Activated naive CD4-positive, alpha-beta T cell treated with anti-CD3 and anti-CD28 coated beads, Interleukin-2, amount 50 U/mL, for 72 hours (primary cell): ENCODE measurements at regions not wholly inside any gene's neighbourhood (a gene's known extent, or its start where the extent isn't known, plus 50 kb on each side); places are given as distances from the start of the nearest gene placed in this dataset.
A peak's percentile ranks its signal among the peaks of the same experiment; 100 is the strongest.

Experiments
- ATAC-seq, 2 donors: fragments of 150-1000 bp; cut with Tn5 transposase; 2 replicates each; pipeline ENCODE4 v1.10.0; 2021; ENCODE audit warnings: mild to moderate bottlenecking in 2 of 2, moderate library complexity in 2 of 2
- DNase-seq, 2 donors: peaks; one replicate each; pipeline ENCODE4 v3.0.0; 2021 to 2022; ENCODE audit warnings: low spot score in 2 of 2
- H3K27ac Mint-ChIP-seq, 2 donors: one replicate each; pipeline ENCODE4 v1.8.0; 2022; ENCODE audit warnings: mild to moderate bottlenecking in 2 of 2, mixed read lengths in 2 of 2
- H3K36me3 Mint-ChIP-seq, 2 donors: one replicate each; pipeline ENCODE4 v1.8.0; 2022; ENCODE audit warnings: mixed read lengths in 2 of 2
- H3K9me3 Mint-ChIP-seq, 2 donors: one replicate each; pipeline ENCODE4 v1.8.0; 2022; ENCODE audit warnings: mixed read lengths in 2 of 2

GRCh38 chr1:218591966-218592365 is 246.8 kb downstream of the TGFB2 start:
- Mint-ChIP-seq H3K36me3 (no peaks in the 10 kb centered on the region), H3K9me3 (peaks cover 0 to 14% of the 10 kb centered on the region in 2 donors), H3K27ac (no peak overlapping the region)
- DNase-seq (no peak), ATAC-seq (no peak)

- DNase-seq (no peak), ATAC-seq (no peak)
- Mint-ChIP-seq H3K27ac (no peak overlapping the region), H3K9me3 (peaks cover 0 to 14% of the 10 kb centered on the region in 2 donors), H3K36me3 (peaks cover 0 to under 1% of the 10 kb centered on the region in 2 donors)
These were observed 247.6 kb downstream of the TGFB2 start for GRCh38 chr1:218592688-218593087.

GRCh38 chr1:218600968-218601367 is 255.8 kb downstream of the TGFB2 start:
- DNase-seq (no peak), ATAC-seq (no peak)
- Mint-ChIP-seq H3K36me3 (peaks cover 0 to 4% of the 10 kb centered on the region in 2 donors), H3K9me3 (peaks cover 0 to 7% of the 10 kb centered on the region in 2 donors), H3K27ac (peak overlapping the region in 1 of 2 donors; percentile 40)

- DNase-seq (no peak), ATAC-seq (no peak)
- H3K36me3 Mint-ChIP-seq, result no peaks in the 10 kb centered on the region
- H3K9me3 Mint-ChIP-seq, result peaks cover 5 to 6% of the 10 kb centered on the region in 2 donors
- no peak overlapping the region for H3K27ac Mint-ChIP-seq
These were observed 259.1 kb downstream of the TGFB2 start for GRCh38 chr1:218604217-218604616.

- ATAC-seq (no peak), DNase-seq (no peak)
- Mint-ChIP-seq H3K27ac (no peak overlapping the region), H3K36me3 (no peaks in the 10 kb centered on the region), H3K9me3 (peaks cover 6 to 9% of the 10 kb centered on the region in 2 donors)
These were observed 266.9 kb downstream of the TGFB2 start for GRCh38 chr1:218611916-218612585.

GRCh38 chr1:218613105-218613504 is 268.0 kb downstream of the TGFB2 start:
- no peak for DNase-seq
- Mint-ChIP-seq H3K27ac (no peak overlapping the region), H3K9me3 (peaks cover 6 to 9% of the 10 kb centered on the region in 2 donors), H3K36me3 (no peaks in the 10 kb centered on the region)
- ATAC-seq, result no peak

GRCh38 chr1:218614031-218614430 is 268.9 kb downstream of the TGFB2 start:
- DNase-seq (no peak), ATAC-seq (no peak)
- Mint-ChIP-seq H3K9me3 (peaks cover 0 to 4% of the 10 kb centered on the region in 2 donors), H3K27ac (no peak overlapping the region), H3K36me3 (no peaks in the 10 kb centered on the region)

DNA sequence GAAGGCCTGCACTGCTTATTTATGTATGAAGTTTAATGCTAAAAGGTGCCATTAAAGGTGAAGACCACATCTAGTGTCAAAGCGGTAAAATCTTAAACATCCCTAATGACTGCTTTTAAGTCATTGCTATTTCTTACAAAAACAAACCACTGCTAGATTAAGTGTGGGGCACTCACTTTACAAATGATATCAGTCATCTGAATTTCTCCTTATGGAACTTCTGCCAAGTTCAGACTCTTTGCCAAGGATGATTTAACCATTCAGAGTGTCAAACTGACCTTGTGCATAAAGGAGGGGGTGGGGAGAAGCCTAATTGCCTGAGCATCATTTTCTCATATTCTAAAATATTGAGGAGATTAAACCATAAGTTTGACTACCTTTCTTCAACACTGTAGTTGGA is 271.5 kb downstream of the TGFB2 start:
- Mint-ChIP-seq H3K9me3 (no peaks in the 10 kb centered on the region), H3K27ac (no peak overlapping the region), H3K36me3 (no peaks in the 10 kb centered on the region)
- ATAC-seq, result no peak
- no peak for DNase-seq

DNA sequence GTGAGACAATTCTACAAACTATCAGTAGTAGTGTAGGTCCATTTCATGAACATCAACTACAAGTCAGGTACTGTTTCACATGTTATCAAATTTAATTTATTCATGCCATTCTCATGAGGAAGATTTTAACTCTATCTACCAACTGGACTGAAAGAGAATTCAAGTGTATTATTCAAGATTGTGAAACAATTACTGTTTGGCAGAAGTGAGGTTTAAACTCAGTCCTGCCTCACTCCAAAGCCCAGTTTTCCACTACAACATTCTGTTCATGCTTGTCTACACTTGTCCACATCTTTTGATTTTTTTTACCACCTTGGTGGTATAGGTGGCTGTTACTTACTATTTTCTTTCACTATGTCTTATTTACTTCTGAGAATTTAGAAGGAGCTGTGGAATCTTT is 272.9 kb downstream of the TGFB2 start:
- no peaks in the 10 kb centered on the region for H3K9me3 Mint-ChIP-seq
- no peak for ATAC-seq

DNA sequence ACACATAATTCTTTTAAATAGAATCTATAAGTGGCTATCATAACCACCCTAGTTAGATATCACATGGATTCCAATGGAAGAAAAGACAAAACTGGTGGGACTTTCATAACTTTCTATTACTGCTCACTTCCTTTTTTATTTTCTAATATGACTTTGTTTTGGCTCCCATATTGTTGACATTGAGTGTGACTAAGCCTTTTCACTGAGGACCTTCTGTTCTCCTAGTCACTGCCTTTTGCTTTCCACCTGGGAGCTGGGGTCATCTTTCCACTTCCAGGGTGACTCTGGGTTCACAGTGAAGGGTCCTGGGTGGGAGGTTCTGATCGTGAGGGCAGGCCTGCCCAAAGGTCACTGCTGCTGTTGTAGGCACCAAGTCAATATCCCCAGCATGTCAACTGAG is 275.8 kb downstream of the TGFB2 start:
- Mint-ChIP-seq H3K9me3 (peaks cover 0 to 2% of the 10 kb centered on the region in 2 donors), H3K36me3 (no peaks in the 10 kb centered on the region), H3K27ac (no peak overlapping the region)
- ATAC-seq, result no peak
- DNase-seq, result no peak

More for the DNA sequence above, 272.9 kb downstream of the TGFB2 start:
- DNase-seq, result no peak
- Mint-ChIP-seq H3K36me3 (no peaks in the 10 kb centered on the region), H3K27ac (no peak overlapping the region)

DNA sequence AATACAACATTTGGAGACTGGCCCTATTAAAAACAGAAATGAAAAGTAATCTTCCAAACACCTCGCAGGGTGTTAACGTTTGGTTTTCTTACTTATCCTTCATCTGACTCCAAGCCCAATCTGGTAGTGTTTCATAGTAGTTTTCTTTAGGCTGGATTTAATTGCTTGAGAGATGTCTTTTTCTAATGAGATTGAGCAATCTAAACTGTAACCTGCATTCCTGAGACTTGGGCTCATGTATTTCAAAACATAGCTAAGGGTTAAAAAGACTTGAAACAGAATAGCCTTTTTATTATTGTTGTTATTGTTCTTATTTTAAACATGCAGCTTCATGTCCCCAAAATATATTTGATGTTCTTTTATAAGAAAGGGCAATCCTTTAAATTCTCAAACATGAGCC is 278.9 kb downstream of the TGFB2 start:
- no peak for ATAC-seq
- H3K36me3 Mint-ChIP-seq, result no peaks in the 10 kb centered on the region
- H3K9me3 Mint-ChIP-seq, result peaks cover 4 to 6% of the 10 kb centered on the region in 2 donors
- DNase-seq, result no peak
- H3K27ac Mint-ChIP-seq, result no peak overlapping the region

DNA sequence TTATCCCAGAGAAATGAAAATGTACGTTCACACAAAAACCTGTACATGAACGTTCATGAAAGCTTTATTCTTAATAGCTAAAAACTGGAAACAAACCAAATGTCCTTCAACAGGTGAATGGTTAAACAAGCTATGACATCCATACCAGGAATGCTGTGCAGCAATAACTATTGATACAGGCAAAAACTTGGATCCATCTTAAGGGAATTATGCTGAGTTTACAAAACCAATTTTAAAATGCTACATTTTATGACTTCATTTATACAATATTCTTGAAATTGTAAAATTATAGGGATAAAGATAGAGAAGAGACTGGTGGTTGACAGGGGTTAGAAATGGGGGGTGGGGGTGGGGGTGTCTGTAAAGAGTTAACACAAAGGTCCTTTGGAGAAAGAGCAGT is 280.3 kb downstream of the TGFB2 start:
- Mint-ChIP-seq H3K36me3 (peaks cover 0 to 5% of the 10 kb centered on the region in 2 donors), H3K27ac (no peak overlapping the region), H3K9me3 (peaks cover 9% of the 10 kb centered on the region in 2 donors)
- no peak for ATAC-seq
- DNase-seq, result no peak

GRCh38 chr1:218633238-218633988 is 288.3 kb downstream of the TGFB2 start:
- no peak for DNase-seq
- H3K36me3 Mint-ChIP-seq, result peaks cover 0 to 30% of the 10 kb centered on the region in 2 donors
- no peak for ATAC-seq
- H3K9me3 Mint-ChIP-seq, result peaks cover 21 to 29% of the 10 kb centered on the region in 2 donors
- H3K27ac Mint-ChIP-seq, result no peak overlapping the region

GRCh38 chr1:218634212-218634611 is 289.1 kb downstream of the TGFB2 start:
- Mint-ChIP-seq H3K27ac (no peak overlapping the region), H3K9me3 (peaks cover 21 to 33% of the 10 kb centered on the region in 2 donors), H3K36me3 (peaks cover 0 to 30% of the 10 kb centered on the region in 2 donors)
- DNase-seq, result no peak
- no peak for ATAC-seq

DNA sequence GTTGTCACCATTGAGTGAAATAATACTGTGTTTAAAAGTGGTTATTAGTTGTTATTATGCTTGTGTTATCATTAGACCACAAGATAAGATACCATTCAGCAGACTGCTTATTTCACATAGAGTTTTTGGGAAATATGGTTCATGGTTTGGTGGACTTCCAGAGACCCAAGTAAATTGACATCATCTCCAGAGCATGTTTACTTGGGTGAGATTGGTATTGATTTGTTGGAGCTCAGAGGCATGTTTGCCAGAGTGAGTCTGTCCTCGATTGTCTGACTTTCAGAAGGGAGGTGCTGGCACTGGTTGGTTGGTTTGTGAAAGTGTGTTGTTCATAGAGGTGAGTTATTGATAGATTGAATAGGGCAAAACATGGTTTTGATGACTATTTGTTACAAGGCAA is 291.4 kb downstream of the TGFB2 start:
- DNase-seq (no peak), ATAC-seq (no peak)
- peaks cover 10 to 18% of the 10 kb centered on the region in 2 donors for H3K9me3 Mint-ChIP-seq
- H3K36me3 Mint-ChIP-seq, result peaks cover 0 to 13% of the 10 kb centered on the region in 2 donors
- no peak overlapping the region for H3K27ac Mint-ChIP-seq

- no peak for DNase-seq
- peaks cover 0 to 8% of the 10 kb centered on the region in 2 donors for H3K9me3 Mint-ChIP-seq
These were observed 295.0 kb downstream of the TGFB2 start for GRCh38 chr1:218640173-218640572.

DNA sequence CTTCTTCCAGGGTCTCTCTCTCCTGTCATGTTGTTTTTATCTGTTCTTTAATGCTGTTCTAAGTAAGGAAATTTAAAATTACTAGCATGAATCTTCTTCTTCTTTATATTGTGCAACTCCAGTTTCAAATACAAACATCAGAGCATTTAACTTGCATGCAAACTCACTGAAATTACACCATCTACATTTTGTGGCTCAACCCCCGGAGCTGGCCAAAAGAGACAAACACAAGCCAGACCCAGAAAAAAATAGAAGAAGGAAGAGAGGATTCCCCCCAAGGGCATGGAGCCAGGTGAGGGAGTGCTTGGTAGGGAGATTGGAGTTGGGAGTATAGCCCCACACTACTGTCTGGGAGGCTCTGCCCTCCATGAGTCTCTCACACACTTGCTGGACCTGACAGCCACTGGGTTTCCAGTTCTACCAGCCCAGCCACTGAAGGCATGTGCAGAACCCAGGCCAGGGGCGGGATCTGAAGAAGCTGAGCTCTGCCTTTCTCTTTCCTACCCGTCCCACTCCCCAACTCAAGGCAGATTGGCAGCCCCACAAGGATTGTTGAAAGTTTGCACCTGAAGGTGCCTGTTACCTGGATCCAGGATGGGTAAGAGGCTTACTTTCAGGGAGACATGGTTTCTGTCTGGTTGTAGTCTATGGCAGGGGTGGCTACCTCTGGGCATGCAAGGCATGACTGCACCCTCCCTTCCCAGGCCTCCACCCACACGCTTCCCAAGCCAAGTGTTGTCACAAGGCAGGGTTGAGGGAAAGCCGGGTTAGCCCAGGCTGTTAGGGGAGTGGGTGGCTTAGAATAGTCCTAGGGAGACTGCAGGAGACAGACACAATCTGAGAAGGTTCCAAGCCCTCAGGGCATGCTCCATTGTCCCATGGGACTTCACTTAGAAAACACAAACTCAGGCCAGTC is 297.2 kb downstream of the TGFB2 start:
- DNase-seq (no peak), ATAC-seq (no peak)
- Mint-ChIP-seq H3K36me3 (no peaks in the 10 kb centered on the region), H3K27ac (no peak overlapping the region), H3K9me3 (peaks cover 0 to 10% of the 10 kb centered on the region in 2 donors)

More at GRCh38 chr1:218640173-218640572, 295.0 kb downstream of the TGFB2 start:
- no peaks in the 10 kb centered on the region for H3K36me3 Mint-ChIP-seq
- no peak for ATAC-seq
- H3K27ac Mint-ChIP-seq, result no peak overlapping the region
